Mesothelial cell of epicardium (in vitro differentiated cells): ENCODE measurements at regions not wholly inside any gene's neighbourhood (a gene's known extent, or its start where the extent isn't known, plus 50 kb on each side); places are given as distances from the start of the nearest gene placed in this dataset.

ENCODE experiments used
- DNase-seq, 2 experiments: peaks; one replicate each; pipeline ENCODE4 v3.0.0; 2021; ENCODE audit warnings: low spot score in 2 of 2; ENCODE audit not compliant: unreplicated experiment in 2 of 2
- H3K27ac Mint-ChIP-seq: 2 replicates; pipeline ENCODE4 v1.8.0; 2021; ENCODE audit warnings: mixed read lengths
- H3K27me3 Mint-ChIP-seq: 2 replicates; pipeline ENCODE4 v1.8.0; 2021; ENCODE audit warnings: low read depth, mixed read lengths
- H3K36me3 Mint-ChIP-seq: 2 replicates; pipeline ENCODE4 v1.8.0; 2021; ENCODE audit warnings: mixed read lengths
- H3K4me1 Mint-ChIP-seq: 2 replicates; pipeline ENCODE4 v1.8.0; 2021; ENCODE audit warnings: mixed read lengths
- H3K4me3 Mint-ChIP-seq: 2 replicates; pipeline ENCODE4 v1.8.0; 2021; ENCODE audit warnings: mild to moderate bottlenecking, moderate library complexity, mixed read lengths
- H3K9me3 Mint-ChIP-seq: 2 replicates; pipeline ENCODE4 v1.8.0; 2021; ENCODE audit warnings: mixed read lengths
- TF ChIP-seq, protein P1 (sequence below): fragments of 200-600 bp; sonication (generic); IDR thresholded peaks from one replicate; pipeline ENCODE4 v1.5.0; 2021; ENCODE audit warnings: antibody characterized with exemption; ENCODE audit not compliant: unreplicated experiment

DNA sequence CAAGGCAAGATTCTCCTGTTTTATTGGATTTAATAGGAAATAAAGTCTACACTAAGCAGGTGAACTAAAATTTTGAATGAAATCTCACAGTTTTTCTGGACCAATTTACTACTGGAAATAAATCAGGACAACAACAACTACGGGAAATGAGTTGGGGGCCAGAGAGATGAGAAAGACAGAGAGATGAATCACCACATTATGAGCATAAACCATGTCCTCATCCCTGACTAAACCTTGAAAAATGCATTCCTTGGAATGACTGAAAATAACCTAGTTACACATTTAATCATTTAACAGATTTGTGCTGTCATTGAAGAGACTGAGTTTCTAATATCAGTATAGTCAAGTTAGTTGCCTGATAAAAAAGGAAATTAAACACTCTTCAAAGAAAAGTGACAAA is 608.4 kb upstream of the KCND2 start:
- no peaks in the 10 kb centered on the region for H3K4me1 Mint-ChIP-seq
- TF ChIP-seq, protein P1, sequence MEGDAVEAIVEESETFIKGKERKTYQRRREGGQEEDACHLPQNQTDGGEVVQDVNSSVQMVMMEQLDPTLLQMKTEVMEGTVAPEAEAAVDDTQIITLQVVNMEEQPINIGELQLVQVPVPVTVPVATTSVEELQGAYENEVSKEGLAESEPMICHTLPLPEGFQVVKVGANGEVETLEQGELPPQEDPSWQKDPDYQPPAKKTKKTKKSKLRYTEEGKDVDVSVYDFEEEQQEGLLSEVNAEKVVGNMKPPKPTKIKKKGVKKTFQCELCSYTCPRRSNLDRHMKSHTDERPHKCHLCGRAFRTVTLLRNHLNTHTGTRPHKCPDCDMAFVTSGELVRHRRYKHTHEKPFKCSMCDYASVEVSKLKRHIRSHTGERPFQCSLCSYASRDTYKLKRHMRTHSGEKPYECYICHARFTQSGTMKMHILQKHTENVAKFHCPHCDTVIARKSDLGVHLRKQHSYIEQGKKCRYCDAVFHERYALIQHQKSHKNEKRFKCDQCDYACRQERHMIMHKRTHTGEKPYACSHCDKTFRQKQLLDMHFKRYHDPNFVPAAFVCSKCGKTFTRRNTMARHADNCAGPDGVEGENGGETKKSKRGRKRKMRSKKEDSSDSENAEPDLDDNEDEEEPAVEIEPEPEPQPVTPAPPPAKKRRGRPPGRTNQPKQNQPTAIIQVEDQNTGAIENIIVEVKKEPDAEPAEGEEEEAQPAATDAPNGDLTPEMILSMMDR: no peak
- H3K27me3 Mint-ChIP-seq: no peaks in the 10 kb centered on the region
- H3K4me3 Mint-ChIP-seq: no peak overlapping the region
- no peak for DNase-seq
- H3K27ac Mint-ChIP-seq: no peak overlapping the region
- no peaks in the 10 kb centered on the region for H3K36me3 Mint-ChIP-seq
- H3K9me3 Mint-ChIP-seq: no peaks in the 10 kb centered on the region

DNA sequence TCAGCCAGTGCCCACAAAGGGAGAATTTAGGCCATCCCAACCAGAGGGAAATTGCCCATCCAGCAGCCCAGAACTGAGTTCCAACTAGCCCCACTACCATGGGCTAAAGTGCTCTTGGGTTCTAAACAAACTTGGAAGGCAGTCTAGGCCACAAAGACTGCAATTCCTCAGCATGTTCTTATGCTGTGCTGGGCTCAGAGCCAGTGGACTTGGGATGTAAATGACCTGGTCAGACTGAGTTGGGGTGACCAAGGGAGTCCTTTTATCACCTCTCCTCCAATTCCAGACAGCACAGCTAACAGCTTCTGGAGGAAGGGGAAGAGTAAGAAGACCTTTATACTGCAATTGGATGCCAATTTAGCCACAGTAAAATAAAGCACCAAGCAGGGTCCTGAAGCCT is 607.2 kb upstream of the KCND2 start:
- DNase-seq: no peak
- H3K4me1 Mint-ChIP-seq: no peaks in the 10 kb centered on the region
- no peak overlapping the region for H3K27ac Mint-ChIP-seq
- TF ChIP-seq, protein P1: no peak
- no peak overlapping the region for H3K4me3 Mint-ChIP-seq
- H3K27me3 Mint-ChIP-seq: no peaks in the 10 kb centered on the region
- H3K9me3 Mint-ChIP-seq: no peaks in the 10 kb centered on the region
- no peaks in the 10 kb centered on the region for H3K36me3 Mint-ChIP-seq

DNA sequence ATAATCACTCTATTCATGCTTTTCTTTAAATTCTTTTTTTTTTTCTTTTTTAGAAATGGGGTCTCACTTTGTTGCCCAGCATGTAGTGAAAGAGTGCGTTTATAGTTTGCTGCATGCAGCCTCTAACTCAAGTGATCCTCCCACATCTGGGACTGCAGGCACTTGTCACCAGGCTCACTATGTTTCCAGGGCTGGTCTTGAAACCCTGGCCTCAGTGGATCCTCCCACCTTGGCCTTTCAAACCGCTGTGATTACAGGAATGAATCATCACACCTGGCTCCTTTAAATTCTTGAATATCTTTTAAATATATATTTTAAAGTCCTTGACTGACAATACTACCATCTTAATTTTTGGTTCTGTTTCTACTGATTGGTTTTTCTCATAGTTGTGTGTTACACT is 591.6 kb upstream of the KCND2 start:
- Mint-ChIP-seq H3K27me3 (no peaks in the 10 kb centered on the region), H3K9me3 (no peaks in the 10 kb centered on the region), H3K36me3 (no peaks in the 10 kb centered on the region), H3K27ac (no peak overlapping the region), H3K4me1 (no peaks in the 10 kb centered on the region), H3K4me3 (no peak overlapping the region)
- TF ChIP-seq, protein P1: no peak
- DNase-seq: no peak

DNA sequence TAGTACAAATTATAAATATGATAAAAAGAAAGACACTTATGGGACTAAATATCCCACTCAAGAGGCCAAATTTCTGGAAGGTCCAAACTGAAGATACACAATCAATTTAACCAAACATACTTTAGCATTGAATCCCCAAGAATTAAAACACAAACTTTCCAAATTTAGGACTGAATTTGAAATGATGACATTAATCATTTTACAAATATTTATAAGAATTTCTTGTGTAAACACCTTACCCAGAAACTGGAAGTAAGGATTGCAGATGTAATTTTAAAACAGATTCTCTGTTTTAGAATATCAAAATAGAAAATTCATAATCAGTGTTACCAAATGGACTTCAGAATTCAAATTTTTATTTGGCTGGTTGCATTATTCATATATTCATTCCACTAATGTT is 588.2 kb upstream of the KCND2 start:
- no peaks in the 10 kb centered on the region for H3K4me1 Mint-ChIP-seq
- H3K4me3 Mint-ChIP-seq: no peak overlapping the region
- H3K9me3 Mint-ChIP-seq: no peaks in the 10 kb centered on the region
- no peak for DNase-seq
- H3K27me3 Mint-ChIP-seq: no peaks in the 10 kb centered on the region
- no peak overlapping the region for H3K27ac Mint-ChIP-seq
- no peaks in the 10 kb centered on the region for H3K36me3 Mint-ChIP-seq
- TF ChIP-seq, protein P1: no peak

DNA sequence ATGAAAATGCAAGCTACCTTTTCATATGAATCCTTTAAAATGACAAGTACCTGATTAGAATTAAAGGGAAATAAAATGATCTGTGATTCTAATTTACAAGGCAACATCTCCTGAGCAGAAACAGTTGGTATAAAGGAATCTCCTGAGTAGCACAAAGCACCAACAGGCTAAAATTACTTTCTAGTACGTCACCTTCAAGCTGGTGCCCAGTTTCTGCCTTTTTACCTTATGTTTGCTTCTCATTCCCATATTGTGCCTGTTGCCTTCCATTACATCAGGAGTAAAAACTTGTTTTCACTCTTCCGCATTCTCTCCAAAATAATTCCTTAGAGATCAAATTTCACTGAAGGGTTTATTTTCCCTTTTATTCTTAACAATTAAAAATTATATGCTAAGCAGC is 587.1 kb upstream of the KCND2 start:
- no peak overlapping the region for H3K27ac Mint-ChIP-seq
- H3K36me3 Mint-ChIP-seq: no peaks in the 10 kb centered on the region
- no peaks in the 10 kb centered on the region for H3K4me1 Mint-ChIP-seq
- DNase-seq: no peak
- no peaks in the 10 kb centered on the region for H3K27me3 Mint-ChIP-seq
- H3K9me3 Mint-ChIP-seq: no peaks in the 10 kb centered on the region
- no peak overlapping the region for H3K4me3 Mint-ChIP-seq
- TF ChIP-seq, protein P1: no peak

DNA sequence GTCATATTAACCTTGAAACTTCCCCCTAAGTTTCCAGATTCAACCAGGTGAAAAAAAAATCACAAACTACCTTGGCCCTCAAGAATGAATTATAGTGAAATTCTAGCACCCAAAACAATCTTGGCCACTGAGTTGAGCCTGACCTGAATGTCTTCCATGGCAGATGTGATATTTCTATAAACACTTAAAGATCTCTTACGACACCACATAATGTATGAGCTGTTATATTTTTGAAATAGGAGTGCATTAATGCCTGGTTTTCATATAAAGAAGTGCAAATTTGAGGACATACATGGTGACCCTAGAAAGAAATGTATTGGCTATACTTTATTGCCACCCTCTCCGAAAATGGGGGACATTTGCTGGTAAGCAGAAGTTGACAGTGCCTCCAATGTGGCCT is 584.1 kb upstream of the KCND2 start:
- Mint-ChIP-seq H3K4me1 (no peaks in the 10 kb centered on the region), H3K27me3 (no peaks in the 10 kb centered on the region), H3K4me3 (no peak overlapping the region), H3K36me3 (no peaks in the 10 kb centered on the region), H3K9me3 (no peaks in the 10 kb centered on the region), H3K27ac (no peak overlapping the region)
- no peak for DNase-seq
- TF ChIP-seq, protein P1: no peak
